HG03521 (cell line): ENCODE measurements at regions not wholly inside any gene's neighbourhood (a gene's known extent, or its start where the extent isn't known, plus 50 kb on each side); places are given as distances from the start of the nearest gene placed in this dataset.
"Not testable (repeated sequence)": the region's sequence is repeated elsewhere in the genome, so short reads cannot be mapped to it uniquely, and the experiment has no call there.

Experiments used
- ATAC-seq: cut with Tn5 transposase; IDR thresholded peaks from one replicate; pipeline ENCODE4 v1.9.1; 2021; ENCODE audit warnings: mild to moderate bottlenecking, moderate library complexity; ENCODE audit not compliant: unreplicated experiment

DNA sequence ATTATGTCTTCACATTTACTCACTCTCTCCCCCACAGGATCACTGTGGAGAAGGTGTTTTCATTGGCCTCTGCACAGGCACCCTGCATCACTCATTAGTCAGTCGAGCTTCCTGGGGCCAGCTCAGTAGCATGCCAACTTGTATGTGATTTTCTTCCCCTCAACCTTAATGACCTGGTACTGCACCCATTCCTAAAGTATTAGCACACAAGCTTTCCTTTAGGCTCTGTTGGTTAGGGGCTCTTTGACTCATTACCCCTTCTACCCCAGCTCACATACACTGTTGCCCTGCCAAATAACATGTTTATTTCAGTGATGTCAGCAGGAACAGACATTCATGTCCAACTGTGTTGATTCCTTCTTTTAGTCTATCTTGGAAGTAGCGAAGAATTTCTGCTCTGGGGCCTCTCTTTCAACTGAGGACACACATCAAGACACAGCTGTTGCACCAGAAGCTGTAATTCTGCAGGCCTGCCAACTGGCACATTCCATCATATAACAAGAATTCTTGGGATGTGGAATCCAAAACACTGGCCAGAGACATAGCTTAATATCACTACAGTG, 603.5 kb upstream of the ADAMTS5 start:
- ATAC-seq, result no peak

DNA sequence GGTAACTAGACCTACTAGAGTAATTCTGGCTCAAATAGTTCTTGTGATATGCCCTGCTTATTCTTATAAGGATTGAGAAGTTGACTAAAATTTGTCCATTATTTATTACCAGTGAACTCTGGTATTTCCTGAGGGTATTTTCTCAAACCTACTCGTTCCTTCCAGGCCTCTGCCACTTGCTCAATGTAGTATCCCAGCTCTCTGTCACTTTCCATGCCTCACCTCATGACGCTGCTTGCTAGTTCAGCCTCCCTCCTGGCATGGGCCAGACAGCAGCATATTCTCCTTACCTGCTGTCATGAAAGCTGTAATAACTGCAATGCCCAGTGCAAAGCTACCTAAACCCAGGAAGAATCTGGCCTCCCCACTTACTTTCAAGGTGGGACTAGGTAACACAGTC, 602.9 kb upstream of the ADAMTS5 start:
- no peak for ATAC-seq

DNA sequence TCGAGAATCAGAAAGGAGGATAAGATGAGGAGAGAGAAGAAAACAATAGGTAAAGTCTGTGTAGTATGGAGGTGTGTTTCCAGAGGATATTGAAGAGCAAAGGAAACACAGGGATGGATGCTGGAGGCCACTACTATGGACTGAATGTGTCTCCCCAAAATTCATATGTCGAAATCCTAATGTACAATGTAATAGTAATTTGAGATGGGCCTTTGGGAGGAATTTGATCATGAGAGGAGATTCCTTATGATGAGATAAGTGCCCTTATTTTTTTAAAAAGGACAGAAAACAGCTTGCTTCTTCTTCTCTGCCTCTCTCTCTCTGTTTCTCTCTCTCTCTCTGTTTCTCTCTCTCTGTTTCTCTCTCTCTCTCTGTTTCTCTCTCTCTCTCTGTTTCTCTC, 602.2 kb upstream of the ADAMTS5 start:
- ATAC-seq, result no peak

DNA sequence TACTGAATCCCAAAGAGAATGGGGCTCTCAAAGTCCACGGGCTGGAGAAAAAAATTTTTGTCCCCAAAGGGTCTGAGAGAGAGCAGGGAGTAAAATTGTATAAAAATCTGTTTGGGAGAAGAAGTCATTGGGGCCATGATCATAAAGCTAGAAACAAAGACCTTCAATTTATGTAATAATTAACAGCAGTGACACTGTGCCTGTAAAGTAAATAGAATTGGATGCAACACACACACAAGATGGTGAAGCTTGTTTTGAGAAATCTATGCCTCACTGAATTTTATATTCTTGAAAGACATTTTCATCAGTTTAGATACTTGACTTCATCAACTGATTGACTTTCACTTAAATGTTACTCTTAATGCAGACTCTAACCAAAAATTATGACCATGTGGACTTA, 600.5 kb upstream of the ADAMTS5 start:
- ATAC-seq, result no peak

DNA sequence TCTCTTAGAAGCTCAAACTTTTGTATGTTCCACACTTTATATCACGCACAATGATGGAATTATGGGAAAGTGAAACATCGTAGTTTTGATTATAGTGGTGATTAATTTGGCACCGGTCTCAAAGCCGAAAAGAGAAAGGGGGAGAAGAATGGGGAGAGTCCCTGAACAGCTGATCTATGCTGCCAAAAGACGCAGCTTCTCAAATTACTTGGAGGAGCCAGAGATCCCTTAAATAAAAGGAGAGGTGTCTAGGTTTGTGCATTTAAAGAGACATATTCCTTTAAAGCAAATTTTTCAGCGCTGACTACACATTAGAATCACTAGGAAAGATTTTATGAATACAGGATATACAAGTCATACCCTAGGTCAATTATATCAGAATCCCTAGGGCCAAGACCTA, 599.6 kb upstream of the ADAMTS5 start:
- no peak for ATAC-seq

DNA sequence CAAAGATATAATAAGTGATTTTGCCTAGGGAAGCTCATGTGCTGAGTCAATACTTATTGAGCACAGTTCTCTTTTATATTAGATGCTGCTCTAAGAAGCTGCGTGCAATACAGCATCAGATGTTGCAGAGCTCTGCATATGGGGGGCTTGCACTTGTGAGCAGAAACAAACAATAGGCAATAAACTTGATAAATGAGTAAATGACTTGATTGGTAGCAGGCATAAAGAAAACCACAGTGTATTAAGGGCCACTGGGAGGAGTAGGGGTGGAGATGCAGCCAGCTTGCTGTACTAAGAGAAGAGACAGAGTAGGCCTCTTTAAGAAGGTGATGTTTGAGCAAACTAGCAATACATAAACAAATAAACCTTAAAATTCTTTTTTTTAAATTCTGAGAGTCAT, 598.5 kb upstream of the ADAMTS5 start:
- no peak for ATAC-seq

DNA sequence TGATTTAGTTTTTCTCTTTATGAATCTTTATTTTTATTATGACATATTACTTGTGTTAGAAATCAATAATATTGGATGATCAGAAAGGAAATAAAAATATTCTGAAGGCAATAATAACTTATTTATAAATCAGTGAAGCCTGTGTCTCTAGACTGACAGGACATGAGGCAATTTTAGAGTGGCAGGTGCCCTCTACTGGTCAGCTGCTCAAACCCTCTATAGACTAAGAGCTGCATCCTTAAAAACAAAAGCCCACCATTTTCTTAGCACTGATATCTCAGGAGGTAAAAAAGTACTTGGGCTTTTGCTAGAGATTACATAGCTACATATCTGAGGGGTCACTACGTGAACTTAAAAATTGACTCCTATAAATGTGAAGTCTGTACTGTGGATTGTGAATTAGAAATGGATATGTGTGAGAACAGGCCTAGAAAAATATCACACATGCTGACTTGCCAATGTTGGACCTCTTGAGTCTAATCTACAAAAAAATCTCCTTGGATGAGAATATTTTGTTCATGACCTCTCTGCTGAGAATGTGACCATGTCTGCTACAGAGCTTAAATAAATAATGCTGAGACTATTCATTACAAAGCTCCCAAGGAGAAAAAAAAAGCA, 597.9 kb upstream of the ADAMTS5 start:
- no peak for ATAC-seq

DNA sequence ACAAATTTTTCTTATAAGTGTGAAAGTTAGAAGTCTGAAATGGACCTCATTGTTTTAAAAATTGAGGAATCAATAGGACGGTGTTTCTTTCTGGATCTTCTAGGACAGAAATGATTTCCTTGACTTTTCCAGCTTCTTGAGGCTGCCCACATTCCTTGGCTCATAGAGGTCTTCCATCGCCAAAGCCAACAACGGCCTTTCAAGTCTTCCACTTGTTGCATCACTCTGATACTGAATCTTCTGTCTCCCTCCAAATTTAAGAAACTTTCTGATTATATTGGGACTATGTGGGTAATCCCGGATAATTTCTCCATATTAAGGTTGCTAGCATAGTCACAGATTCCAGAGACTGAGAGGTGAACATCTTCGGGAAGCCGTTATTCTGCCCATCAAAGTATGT, 595.4 kb upstream of the ADAMTS5 start:
- no peak for ATAC-seq

DNA sequence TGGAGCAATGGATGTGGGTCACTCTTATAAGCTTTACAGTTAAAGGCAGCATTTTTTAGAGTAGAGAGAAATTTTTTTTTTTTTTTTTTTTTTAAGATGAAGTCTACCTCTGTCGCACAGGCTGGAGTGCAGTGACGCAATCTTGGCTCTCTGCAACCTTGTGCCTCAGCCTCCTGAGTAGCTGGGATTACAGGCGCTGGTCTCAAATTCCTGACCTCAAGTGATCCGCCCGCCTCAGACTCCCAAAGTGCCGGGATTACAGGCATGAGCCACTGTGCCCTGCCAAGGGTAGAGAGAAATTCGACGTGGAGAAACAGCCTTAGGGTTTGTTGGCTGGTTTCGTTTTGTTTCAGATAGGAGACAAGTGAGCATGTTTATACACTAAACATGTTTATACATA, 594.2 kb upstream of the ADAMTS5 start:
- ATAC-seq, result no peak

DNA sequence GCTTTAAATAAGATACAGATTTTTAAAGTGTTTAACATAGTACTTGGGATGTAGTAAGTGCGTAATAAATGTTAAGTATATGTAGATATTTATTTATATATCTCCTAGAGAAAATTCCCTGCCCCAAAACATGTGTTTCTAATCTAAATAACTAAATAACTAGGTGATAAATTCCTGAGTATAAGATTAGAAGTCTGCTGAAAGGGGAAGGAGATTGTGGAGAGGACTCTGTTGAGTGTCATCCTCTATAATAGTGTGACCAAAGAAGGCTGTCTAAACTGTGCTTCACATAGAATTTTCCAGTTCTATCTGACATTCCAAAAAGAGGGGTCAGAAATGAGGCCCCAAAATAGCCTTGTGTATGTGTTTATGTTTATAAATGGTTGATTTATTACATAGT, 590.5 kb upstream of the ADAMTS5 start:
- no peak for ATAC-seq

DNA sequence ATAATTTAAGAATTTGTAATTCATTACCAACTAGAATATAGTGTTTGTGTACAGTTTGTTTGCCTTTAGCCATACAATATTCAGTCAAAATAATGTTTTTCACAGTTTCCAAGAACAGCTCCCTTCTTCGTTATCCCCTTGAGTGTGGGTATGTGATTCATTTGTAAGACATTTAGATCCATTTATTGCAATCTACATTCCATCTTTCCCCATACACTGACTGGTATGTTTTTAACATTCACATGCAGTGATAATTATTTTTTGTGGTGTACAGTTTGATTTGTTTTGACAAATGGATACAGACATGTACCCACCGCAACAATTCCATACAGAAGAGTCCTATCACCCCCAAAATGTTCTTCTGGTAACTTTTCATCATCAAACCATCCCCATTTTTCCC, 589.1 kb upstream of the ADAMTS5 start:
- no peak for ATAC-seq

DNA sequence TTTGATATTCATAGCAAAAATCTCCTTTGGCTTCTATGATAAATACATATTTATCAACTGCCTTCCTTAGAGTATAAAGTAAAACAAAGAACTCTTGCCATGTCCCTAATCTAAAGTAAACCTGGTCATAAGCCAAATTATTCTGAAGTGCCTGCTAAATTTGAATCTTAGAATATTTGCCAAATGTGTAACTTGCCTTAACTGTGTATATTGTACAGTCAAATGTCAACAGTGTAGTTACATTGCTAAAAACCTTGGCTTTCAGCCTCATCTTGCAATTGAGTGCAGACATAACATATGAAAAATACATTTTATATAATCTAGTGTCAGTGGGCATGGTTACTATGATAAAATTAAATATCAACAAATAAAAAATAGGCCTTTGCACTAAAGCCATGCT, 583.4 kb upstream of the ADAMTS5 start:
- no peak for ATAC-seq

DNA sequence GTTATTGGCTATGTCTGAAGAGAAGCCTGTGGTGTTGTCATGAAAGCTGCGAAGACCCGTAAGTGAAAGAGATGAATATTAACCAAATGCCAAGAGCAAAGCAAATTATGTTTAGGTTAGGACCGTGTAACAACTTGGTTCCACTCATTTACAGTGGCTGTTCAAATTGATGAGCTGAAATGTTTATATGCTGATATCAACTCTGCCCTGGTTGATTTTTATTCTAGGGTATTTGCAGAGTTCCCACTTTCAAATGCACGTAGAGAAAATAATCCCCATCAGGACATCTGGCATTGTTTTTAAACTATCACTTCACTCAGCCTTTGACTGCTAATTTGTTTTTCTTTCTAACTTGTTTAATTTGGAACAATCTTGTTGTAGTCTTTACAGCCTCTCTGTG, 581.6 kb upstream of the ADAMTS5 start:
- ATAC-seq, result no peak

DNA sequence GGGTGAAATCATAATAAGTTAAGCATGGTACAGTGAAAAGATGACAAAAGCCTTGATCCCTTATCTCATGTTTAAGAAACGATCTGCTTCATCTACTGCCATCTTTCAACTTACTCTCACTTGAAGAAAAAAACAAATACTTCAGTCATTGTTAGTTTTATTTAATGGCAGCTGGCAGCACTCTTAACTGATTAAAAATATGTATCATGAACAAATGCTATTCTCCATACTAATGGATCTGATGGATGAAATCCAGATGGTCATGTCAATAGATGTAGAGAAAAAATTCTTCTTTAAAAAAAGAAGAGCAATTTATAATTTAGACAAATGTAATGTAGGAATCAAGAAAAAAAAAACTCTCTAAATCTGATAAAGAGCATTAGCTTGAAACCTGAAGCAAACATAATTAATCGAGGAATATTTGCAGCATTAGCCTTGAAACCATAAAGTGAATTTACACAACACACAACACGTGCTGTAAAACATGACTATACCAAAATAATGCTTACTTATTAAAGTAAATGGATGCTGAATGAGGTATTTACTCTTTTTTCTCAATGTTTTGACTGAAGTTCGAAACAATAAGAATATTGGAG, 579.0 kb upstream of the ADAMTS5 start:
- ATAC-seq, result no peak

DNA sequence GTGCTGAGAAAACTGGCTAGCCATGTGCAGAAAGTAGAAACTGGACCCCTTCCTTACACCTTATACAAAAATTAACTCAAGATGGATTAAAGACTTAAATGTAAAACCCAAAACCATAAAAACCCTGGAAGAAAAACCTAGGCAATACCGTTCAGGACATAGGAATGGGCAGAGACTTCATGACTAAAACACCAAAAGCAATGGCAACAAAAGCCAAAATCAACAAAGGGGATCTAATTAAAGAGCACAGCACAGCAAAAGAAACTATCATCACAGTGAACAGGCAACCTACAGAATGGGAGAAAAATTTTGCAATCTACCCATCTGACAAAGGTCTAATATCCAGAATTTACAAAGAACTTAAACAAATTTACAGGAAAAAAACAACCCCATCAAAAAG, 575.2 kb upstream of the ADAMTS5 start:
- ATAC-seq, result not testable (repeated sequence)

DNA sequence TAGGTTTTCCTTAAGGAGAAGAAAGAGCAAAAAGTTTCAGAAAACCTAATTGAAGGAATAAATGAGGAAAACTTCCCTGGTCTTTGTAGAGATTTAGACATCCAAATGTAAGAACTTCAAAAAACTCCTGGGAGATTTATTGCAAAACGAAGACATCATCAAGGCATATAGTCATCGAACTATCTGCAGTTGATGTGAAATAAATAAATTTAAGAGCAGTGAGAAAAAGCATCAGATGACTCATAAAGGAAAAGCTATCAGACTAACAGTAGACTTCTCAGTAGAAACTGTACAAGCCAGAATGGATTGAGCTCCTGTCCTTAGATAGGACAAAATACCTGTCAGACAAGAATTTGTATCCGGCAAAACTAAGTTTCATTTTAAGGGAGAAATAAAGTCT, 569.4 kb upstream of the ADAMTS5 start:
- ATAC-seq, result no peak

DNA sequence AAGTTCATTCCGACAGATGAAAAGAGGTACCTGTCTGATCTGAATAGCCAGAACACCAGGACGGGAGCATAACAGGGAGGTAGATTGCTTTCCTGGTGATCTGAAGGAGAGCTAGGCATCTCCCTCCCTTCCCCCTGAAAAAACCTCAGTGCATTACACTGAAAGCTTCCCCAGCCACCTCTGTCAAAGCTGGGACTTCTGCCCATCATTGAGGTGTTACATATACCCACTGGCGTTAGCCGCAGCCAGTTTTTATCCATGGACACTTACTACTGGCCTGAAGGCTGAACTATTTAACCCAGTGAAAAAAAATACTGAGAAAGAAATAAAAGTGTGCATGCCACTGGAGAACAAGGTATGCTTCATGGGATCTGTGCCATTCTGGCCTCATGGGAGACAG, 568.3 kb upstream of the ADAMTS5 start:
- no peak for ATAC-seq

DNA sequence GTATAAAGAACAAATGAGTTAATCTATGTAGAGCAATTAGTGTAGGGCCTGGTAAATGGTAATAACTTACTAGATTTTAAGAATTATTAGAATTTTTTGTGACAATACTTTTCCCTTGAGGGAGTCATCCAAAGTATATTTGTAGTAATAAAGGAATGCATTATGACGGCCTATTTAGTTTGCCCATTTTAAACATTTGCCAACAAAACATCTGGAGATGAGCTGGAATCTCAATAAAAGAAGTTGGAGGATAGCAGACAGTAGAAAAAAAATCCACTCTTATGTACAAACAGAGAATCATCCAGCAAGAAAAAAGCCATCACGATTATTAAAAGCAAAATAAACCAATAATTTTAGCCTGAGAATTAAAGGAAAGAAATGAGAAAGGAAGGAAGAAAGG, 567.3 kb upstream of the ADAMTS5 start:
- ATAC-seq, result no peak

DNA sequence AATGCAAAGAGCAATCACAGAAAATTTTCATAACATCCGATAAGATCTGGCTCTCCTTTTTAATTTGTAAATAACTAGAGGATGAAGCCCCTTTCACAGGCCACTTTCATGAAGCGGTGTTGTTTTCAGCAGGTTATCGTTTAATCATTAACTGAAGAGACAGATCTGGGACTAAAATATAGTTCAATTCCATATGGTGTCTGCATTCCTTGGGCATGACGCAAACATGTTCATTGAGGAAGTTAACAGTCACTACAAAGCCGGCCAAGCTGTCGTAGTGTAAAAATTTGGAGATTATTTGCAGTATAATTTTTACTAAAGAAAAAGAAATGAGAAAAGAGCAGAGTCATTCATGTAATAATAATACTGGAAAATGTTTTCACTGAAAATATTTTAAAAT, 565.2 kb upstream of the ADAMTS5 start:
- ATAC-seq, result no peak

DNA sequence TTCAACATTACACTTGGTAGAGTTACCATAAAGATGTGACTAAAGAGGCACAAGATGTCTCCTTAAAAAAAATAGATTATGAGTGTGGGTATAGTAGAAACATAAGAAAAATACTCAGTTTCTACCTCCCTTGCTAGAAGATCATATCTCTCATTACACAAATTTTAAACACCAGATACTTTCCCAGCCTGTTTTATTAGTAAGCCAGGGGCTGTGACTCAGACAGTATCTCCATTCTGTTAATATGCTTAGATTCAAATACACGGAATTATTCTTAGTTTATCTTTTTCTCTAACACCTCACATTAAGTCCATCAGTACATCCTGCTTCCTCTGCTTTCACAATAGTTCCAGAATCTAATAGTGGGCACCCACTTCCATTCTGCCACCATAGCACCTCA, 561.8 kb upstream of the ADAMTS5 start:
- no peak for ATAC-seq

DNA sequence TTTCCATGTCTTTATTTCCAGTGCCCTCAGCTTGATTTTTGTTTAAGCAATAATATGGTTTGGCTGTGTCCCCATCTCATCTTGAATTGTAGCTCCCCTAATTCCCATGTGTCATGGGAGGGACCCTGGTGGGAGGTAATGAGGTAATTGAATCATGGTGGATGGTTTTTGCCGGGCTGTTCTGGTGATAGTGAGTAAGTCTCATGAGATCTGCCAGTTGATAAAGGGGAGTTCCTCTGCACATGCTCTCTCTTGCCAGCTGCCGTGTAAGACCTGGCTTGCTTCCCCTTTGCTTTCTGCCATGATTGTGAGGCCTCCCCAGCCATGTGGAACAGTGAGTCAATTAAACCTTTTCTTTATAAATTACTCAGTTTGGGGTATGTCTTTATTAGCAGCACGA, 559.6 kb upstream of the ADAMTS5 start:
- no peak for ATAC-seq

DNA sequence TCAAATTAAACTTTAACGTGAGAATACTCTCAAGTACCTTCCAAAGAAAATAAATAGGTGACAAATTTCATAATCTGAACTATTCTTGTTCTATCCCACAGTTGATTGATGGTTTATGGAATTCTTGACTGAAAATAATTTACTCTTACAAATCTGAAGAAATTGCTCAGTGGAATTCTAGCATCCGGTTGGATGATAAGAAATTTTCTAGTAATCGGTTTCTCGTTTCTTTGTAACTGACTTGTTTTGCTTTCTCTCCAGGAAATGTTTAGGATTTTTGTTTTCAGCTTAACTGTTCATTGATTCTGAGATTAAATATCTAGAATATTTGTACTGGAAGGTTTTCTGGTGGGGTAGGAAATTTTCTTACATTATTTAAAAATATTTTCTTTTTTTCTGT, 558.9 kb upstream of the ADAMTS5 start:
- ATAC-seq, result no peak

DNA sequence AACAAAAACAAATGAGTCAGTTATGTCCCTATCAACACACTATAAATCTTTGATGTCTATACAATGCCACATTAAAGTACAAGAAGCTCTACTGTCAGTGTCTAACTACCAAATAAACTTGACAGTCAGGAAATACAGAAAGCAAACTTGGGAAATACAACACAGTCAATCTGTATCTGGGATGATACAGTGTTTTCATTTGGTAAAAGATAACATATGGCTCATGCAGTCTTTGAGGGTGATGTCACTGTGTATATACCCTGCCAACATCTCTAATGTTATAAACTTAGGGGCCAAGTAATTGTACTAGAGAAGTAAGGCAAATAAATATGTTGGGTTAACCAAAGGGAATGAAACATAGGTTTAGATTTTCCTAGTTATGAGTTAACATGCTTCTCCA, 552.5 kb upstream of the ADAMTS5 start:
- ATAC-seq, result no peak
